ENCODE measurements at regions not wholly inside any gene's neighbourhood (a gene's known extent, or its start where the extent isn't known, plus 50 kb on each side); places are given as distances from the start of the nearest gene placed in this dataset.

DNA sequence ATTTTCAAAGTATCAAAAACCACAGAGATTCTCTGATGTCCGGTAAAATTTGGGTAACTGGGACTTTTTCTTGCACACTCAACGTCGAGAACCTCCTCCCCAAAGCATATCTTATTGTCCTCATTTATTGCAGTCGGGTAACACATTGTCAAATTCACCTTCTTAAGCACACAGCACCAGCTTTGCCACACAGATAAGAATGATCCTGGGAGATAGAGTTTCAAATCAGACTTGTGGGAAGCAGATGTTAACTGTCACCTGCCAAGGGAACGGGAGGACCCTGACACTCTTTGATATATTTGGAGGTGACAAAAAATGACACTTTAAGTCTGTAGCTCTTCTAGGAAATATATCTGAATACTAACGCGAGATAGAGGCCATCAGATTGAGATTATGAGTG is 282.1 kb upstream of the BMP2 start:
- DNase-seq: no peak

DNA sequence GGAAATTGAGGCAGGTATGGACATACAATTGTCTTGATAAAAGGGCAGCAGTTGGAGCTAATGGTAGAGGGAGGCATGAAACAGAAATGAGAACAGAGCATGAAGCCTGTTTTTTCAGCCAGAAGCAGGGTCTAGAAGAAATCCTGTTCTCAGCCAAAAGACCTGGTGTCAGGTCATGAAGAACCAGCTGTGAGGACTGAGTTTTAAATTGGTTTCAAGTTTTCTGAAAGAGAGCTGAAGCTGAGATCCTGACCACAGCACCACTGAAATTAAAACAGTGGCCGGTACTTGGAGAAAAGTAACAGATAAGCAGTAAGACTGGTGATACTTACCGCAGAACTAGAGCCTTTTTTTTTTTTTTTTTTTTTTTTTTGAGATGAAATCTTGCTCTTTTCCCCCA is 283.8 kb upstream of the BMP2 start:
- DNase-seq: no peak

DNA sequence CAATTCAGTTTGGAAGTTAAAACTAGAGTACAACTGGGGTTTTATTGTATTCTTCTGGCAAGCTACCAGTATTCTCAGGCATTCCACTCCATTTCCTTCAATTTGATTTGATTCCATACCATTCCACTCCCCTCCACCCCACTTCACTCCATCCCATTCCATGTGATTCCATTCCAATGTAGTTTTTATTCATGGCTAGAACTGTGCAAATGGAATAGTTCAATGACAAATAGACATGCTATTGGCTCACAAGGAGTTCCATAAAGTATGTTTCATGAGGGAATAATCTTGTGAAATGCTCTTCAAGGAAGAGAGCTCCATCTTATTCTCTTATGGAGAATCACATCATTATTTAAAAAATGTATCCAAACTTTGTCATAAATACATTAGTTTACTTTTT is 285.0 kb upstream of the BMP2 start:
- DNase-seq: no peak

DNA sequence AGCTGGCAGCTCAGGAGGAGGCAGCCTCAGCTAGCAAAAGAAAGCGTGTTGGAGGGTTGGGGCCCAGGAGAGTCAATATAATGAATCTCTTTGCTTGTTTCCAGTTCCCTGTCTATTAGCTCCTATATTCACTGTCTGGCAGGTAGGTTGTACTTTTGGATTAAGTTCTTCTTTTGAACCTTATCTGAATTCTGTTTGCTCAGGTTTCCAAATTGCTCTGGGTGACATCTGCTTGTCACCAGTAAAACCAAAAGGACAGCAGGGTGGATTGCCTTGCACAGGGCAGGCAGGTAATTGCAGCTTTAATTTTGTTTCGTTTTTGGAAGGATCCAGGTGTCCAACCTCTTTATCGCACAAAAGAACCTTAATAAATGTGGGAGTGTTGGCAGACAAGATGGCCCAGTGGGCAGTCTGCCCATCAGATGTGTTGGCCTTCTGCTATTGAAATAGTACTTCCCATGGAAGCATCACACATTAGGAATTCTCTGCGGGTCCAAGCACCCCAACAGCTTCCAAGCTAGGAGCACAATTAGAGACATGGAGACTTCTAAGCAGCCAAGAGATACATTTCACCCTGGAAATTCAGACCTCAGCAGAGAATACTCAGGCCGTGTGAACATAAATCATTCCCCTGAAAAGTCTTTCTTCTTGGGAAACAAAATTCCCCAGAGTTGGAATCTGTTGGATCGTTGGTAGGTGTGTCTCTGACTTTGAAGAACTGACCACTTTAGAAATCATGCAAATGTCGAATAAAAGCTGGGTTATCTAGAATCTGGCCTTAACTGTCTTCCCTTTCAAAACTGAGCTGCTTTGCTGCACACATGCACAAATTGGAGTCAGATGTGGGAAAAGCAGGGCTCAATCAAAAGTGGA is 286.9 kb upstream of the BMP2 start:
- DNase-seq: no peak

DNA sequence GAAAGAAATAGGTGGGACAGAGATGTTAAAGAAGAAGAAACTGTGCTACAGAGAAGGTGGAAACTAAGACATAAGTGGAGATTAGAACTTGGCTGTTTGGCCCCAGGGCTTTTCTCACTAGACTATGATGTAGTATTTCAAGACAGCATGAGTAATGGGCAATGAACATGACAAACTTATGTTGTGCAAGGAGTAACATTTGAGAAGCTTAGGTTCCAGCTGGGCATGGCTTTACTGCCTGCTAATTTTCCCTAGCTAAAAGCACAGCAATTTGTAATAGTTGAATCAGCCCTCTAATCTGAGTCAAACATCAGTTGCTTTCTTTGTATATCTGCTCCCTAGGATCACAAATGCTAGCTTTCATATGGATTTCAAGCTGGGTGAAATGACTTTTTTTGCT is 294.3 kb upstream of the BMP2 start:
- DNase-seq: no peak

DNA sequence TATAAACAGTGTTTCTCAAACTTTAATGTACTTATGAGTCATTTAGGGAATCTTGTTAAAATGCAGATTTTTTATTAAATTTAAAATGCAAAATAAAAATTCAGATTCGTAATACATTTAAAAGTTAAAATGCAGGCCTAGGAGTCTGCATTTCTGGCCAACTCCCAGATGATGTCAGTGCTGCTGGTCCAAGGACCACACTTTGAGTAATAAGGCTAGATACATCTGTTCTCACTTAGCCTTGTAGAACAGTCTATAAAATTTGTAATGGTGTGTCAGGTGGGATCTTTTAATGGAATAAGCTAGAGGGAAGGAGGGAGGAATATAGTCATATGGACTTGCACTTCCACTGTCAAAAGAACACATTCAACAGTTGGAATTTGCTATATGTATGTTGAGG is 295.6 kb upstream of the BMP2 start:
- no peak for DNase-seq

DNA sequence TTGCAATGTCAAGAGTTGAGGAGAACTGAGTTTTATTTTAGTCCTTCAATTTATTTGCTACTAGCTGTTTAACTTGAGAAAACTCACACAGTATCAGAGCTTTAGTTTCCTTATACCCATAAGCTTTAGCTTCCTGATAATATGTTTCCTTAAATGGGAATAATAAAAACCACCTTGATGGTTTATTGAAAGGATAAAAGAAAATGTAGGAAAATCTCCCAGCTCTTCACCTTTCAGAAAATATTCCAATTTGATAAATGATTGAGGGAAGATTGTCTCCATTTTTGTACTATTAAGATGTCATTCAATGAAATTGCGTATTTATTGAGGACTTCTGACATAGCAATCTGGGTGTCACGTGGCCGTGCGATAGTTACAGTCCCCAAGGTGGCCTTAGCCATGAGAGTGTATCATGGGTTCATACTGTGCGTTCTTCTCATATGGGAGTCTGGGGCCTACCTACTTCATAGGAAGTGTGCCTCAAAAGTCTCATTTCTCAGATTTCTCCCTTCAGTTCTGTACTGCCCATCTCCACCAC is 296.3 kb upstream of the BMP2 start:
- DNase-seq: no peak

DNA sequence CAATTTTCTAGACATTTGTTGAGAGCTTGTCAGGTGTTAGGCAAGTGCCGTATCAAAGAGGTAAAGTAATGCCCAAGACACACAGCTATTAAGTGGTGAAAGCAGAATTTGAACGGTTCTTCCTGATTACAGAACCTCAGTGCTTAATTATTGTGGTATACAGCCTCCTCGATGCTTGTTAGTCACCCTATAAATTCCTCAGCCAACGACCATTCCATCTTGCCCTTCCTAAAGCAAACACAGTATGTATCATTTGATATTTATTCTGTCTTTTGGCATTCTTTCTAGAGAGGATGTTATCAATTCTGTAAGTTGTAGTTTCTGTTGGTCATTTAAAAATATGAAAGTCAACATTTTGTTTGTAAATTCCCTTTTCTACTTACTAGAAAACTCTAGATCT is 297.8 kb upstream of the BMP2 start:
- no peak for DNase-seq

DNA sequence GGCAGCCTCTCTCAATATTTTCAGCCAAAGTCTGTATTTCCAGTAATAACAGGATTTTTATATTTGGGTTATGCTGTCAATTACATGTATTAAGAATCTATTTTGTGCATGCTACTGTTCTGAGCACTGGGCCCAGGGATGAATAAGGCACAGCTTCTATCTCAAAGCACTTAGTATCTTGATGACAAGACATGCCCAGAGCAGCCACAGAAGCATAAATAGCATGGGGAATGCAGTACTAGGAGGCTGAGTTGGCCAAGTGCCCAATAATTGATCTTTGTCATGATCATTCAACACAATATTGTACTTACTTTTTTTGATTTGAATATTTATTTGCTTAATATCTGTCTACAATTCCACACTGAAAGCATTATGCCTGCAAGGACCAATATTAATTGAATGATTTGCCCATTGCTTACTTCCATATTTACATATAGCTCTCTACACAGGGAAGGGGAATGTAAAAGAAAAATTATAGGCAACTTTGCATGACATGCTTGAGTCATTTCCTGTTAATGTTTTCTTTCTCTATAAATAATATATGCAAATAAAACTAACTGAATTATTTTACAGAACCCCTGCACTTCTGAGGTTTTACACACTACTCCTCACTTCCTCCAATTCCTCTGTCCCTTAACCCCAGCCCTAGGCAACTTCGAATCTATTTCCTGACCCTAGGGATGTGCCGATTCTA is 298.9 kb upstream of the BMP2 start:
- DNase-seq: no peak

DNA sequence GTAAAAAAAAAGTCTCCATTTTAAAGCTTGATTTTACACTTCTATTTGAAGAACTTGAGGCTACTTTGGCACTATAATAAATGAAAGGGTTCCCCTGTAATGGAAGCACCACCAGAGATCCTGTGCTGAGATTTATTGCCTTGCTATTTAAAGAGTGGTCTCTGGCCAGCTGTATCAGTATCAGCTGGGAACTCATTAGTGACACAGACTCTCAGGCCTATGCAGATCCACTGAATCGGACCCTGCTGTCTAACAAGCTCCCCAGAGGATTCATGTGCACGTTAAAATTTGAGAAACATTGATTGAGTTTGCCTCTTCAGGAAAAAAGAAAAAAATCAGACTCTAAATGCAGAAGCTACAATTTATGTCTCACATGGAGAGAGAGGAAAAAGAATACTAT is 299.9 kb upstream of the BMP2 start:
- no peak for DNase-seq

DNA sequence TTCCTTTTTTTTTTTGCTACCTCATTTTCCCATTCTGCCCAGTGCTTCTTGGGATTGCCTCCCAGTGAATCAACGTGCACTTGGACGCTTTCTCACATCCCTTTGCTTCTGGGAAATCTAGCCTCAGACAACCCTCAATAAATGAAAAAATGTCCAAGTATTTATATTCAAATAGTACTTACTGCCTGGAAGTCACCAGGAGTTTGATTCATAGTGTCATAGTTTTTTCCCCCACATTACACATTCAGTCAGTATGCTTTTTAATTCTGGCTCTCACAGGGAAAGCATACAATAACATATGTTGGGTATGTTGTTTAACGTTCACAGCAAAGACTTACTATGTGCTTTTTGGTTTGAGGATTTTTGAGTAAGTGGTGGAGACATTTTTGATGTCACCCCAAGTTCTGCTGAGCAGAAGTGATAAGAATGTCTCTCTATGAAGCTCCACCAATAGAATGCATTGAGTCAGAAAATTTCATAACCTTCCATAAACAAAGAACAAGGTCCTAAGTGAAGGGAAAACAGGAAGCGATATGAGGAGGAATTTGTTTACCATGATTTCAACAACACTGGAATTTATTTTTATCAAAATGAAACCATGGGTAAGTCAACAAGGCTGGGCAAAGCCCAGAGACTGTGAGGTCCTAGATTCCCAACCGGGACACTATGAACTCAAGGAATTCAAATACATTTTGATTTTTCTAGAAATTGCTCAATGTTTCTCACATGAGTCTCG is 301.2 kb upstream of the BMP2 start:
- no peak for DNase-seq

DNA sequence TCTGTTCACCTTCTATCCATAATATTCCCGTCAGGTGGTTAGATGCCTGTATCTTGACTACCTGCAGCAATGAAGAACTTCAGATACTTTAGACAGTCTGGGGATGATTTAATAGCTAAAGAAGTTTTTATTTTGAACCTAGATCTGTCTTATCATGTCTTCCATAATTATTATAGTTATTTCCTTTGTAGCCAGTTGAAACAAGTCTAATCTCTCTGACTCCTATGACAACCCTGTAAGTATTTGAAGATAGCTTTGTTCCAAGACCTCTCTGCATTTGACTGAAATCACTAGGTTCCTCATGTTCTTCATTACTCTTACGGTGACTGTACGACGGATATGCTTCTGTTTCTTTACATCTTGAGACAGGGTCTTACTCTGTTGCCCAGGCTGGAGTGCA is 316.6 kb upstream of the BMP2 start:
- DNase-seq: no peak

DNA sequence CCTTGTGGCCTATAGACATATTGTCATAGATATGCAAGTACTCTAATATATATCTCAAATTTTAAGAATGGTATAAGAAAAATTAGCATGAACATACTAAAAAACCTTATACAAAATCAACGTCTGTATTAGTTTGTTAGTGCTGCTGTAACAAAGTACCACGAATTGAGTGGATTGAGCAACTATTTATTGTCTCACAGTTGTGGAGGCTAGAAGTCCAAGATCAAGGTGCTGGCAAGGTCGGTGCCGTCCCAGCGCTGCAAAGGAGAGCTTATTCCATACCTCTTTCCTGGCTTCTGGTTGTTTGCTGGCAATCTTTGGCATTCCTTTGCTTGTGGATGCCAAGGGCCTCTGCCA is 317.6 kb upstream of the FERMT1 start:
- no peak for DNase-seq

DNA sequence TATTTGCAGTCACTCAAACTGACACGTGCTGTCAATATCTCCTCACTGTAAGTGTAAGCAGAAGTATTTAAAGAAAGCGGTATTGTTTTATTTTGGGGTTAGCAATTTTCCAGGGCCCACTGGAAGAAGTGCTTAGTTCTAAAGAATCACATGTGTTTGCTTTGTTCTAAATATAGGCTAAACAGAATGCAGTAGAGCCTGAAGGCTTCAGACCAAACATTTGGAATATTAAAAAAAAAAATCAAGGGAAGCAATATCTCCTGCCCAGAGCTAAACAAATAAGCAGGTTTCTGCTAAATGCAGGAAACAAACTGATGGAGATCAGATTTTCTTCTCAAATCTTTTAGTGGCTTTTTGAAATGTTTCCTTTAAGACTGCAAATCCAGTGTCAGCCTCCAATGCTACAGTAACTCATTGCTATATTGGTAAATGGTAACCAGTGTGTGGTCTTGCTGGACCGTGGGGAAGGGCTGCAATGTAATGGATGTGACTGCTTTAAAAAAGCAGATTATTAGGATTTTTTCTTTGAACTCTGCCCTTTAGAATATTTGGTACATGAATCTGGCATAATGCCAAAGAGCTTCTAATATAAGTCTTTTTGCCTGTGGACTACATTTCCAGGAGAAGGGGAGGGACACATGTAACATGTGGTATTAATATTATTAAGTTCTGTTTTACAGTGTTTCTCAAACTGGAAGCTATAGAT is 317.1 kb upstream of the FERMT1 start:
- no peak for DNase-seq

DNA sequence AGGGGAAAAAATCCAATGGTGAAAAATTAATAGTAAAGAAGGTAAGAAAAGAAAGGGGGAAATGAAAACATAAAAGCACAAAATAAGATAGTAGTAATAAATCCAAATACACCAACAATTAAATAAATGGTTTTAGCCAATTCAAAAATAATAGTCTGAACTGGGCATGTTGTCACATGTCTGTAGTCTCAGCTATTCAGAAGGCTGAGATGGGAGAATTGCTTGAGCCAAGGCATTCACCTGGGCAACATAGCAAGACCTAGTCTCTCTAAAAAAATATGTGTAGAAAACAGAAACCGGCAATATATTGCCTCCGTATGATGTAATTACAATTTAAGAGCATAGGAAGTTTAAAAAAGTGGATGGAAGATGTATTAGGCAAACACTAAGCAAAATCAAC is 311.3 kb upstream of the FERMT1 start:
- DNase-seq: no peak

DNA sequence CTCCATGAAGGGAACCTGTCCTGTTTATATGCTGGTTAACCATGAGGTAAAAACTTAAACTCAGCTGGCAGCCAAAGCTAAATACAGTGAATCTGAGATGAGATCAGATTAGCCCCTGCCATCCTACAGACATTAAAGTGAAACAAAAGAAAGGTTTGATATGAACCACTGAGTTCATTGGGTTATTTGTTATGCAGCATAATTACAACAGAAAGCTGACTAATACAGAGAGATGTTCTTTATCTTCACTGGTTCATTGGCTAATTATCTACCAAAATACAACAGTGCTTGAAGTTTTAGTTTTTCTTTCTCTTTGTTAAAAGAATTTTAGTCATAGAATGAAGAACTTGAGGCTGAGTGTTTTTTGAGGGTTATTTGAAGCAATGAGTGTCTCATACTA is 307.6 kb upstream of the FERMT1 start:
- no peak for DNase-seq

DNA sequence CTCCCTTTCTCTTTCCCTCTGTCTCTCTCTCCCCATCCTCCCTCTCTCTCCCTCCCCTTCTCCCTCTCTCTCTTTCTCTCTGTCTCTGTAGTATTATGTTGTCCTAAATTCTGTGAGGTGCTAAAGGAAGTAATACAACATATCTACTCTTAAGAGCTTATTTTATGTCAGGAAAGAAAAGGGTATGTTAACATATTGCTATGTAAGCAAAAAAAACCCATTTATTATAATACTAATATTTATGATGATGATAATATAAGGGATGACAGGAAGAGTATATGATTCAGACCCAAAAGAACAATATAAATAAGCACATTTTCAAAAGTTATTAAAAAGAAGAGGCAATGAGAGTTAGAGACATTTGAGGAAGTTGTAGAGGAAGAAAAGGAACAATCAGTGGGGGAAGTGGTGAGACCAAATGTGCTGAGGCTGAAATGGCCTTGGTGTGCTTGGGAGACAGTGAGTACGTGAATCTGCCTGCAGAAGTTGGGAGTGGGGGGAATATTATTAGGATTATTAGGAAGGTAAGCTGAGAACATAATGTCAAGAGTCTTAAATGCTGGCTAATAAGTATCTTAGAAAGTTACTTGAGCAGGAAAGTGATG is 303.6 kb upstream of the FERMT1 start:
- no peak for DNase-seq

DNA sequence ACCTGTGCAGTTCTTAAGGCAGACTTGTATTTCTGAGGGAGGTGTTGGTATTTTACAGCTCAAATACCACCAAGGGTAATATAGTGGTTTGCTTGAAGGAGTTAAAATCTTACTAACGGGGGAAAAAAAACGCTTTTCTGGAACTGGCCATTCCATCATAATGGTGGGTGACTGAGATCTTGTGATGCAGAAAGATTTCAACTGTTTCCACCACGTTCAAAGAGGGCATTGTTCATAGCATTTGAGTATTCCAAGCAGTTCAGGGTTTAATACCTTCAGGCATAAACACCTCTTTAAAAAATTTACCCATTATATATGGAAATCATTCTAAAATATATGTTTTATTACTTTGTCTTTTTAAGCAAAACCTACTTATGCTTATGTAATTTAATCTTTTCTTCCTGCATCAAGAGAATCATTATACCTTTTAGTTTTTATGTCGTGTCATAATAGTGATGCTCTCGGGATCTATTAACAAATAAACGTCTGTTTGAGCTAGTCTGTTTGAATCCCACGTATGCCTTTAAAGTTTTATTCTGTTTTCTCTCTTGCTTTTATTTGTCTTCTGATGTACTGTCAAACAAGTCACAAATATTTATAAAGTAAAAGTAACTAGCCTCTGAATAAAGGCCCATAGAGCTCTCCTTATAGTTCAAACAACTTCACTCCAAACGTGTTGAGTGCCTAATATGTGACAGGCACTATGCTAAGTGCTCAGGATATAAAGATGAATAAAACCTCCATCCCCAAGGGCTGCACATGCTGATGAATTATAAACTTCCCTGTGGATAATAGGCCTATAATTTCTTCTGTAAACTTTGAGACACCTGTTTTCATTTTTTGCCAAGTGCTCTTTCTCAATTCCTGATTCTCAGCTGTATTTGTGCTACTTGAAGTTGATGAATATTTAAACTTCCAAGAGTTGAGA is 298.8 kb upstream of the FERMT1 start:
- no peak for DNase-seq

DNA sequence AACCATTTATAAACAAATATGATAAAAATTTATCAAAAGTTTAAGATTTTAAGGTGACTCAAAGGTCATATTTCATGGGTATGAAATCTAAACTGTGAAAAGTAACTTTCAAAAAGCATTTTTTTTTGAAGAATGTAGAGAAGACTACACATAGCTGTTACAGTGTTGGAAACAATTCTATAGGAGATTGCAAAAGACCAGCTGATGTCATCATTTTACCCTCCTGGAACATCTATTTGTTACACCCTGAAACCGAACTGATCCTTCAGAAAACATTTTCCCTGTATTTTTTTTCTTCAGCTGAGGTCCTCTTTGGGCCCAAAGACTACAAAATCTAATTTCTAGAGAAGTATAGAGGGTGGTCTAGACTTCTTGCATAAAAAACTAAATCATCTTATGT is 297.5 kb upstream of the FERMT1 start:
- DNase-seq: no peak

DNA sequence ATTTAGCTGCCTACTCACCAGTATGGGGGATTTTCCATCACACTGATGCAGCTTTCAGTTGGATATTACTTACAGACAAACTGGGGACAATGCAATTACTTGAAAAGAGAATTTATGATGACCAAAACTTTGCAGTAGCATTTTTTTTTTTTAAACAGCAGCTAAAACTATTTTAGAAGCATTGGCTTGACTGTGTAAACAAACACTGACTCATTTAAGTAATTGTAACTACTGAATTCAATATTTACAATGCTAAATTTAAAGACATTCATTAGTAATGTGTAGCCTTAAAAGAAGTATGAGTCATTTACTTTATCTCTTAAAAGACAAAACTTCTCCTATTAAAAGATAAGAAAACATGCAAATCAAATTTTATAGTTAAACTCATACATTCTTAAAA is 295.9 kb upstream of the FERMT1 start:
- no peak for DNase-seq

DNA sequence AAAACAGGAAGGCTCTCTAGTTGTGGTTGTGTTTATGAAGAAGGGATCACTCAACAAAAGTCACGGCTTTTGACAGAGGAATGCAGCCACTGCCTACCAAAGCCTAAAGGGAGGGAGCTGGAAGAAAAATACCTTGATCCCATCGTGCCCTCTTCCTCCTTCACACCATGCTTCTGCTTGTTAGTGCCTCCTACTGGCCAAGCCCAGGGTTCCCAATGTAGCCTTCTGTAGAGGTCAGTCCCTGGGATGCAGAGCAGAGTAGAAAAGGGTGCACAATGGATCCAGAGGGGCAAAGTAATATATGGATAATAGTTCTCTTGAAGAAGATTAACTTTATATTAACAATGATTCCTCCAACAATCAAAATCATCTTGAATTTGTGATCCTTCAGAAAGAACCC is 293.5 kb upstream of the FERMT1 start:
- no peak for DNase-seq

DNA sequence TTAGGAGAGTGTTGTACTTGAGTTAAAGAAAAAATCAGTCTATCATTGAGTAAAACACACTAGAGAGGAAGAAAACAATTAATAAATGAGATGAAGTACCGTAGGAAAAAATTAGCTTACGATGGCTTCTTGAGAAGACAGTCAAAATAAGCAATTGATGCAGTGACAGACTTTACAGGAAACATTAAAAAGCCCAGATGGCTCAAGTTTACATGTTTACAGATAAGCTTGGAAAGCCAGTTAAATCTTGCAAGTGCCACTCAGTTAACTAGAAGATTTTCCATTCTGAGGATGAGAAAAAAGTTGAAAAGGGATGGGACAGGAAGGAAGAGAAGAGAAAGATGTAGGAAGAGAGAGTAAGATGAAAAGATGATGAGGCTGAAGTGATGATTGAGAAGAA is 288.8 kb upstream of the FERMT1 start:
- no peak for DNase-seq

Data from fibroblast of skin of right quadriceps (primary cell).